Heart left ventricle (tissue), 16 donors: ENCODE measurements at regions not wholly inside any gene's neighbourhood (a gene's known extent, or its start where the extent isn't known, plus 50 kb on each side); places are given as distances from the start of the nearest gene placed in this dataset.
A peak's percentile ranks its signal among the peaks of the same experiment; 100 is the strongest.
"Not testable (repeated sequence)": the region's sequence is repeated elsewhere in the genome, so short reads cannot be mapped to it uniquely, and the experiment has no call there.

Source experiments
- ATAC-seq, 4 donors: fragments of 200-7000 bp; cut with Tn5 transposase; one replicate each; pipeline ENCODE4 v1.9.1; 2020 to 2022; ENCODE audit warnings: moderate library complexity in 4 of 4, mild to moderate bottlenecking in 3 of 4, moderate number of reproducible peaks in 1 of 4
- DNase-seq, 5 donors: peaks; one replicate each; pipeline ENCODE4 v3.0.0-alpha.2; 2020
- H3K27ac ChIP-seq, 12 donors: fragments of 200-600 bp; sonication (generic) in 4 of 12; one replicate each; pipeline versions ENCODE4 v1.5.0 to v1.8.0; 2016 to 2022; ENCODE audit warnings: mild to moderate bottlenecking in 2 of 12
- H3K27me3 ChIP-seq, 9 donors: fragments of 200-600 bp; sonication (generic) in 2 of 9; one replicate each; pipeline versions ENCODE4 v1.5.1 to v1.8.0; 2016 to 2022; ENCODE audit warnings: mild to moderate bottlenecking in 3 of 9
- H3K36me3 ChIP-seq, 9 donors: fragments of 200-600 bp; sonication (generic) in 2 of 9; one replicate each; pipeline versions ENCODE4 v1.5.0 to v1.8.0; 2018 to 2022; ENCODE audit warnings: mild to moderate bottlenecking in 2 of 9
- H3K4me1 ChIP-seq, 12 donors: fragments of 200-600 bp; sonication (generic) in 4 of 12; one replicate each; pipeline versions ENCODE4 v1.5.0 to v1.8.0; 2016 to 2022; ENCODE audit warnings: mild to moderate bottlenecking in 3 of 12
- H3K4me3 ChIP-seq, 12 donors: fragments of 200-600 bp; sonication (generic) in 4 of 12; one replicate each; pipeline versions ENCODE4 v1.5.0 to v1.8.0; 2017 to 2022; ENCODE audit warnings: mild to moderate bottlenecking in 9 of 12, moderate library complexity in 4 of 12
- H3K9me3 ChIP-seq, 12 donors: fragments of 200-600 bp; sonication (generic) in 4 of 12; one replicate each; pipeline versions ENCODE4 v1.5.0 to v1.8.0; 2016 to 2022; ENCODE audit warnings: mild to moderate bottlenecking in 1 of 12
- CTCF ChIP-seq, 12 donors: fragments of 200-600 bp; sonication (generic) in 4 of 12; IDR thresholded peaks; one replicate each; pipeline versions ENCODE4 v1.5.0 to v1.8.0; 2018 to 2022; ENCODE audit warnings: antibody characterized with exemption in 12 of 12, mild to moderate bottlenecking in 5 of 12
- POLR2A ChIP-seq, 2 donors: fragments of 450-650 bp; IDR thresholded peaks; one replicate each; pipeline ENCODE4 v1.6.1; 2017; ENCODE audit warnings: antibody characterized with exemption in 2 of 2, mild to moderate bottlenecking in 2 of 2, moderate library complexity in 2 of 2
- WGBS, 4 donors: extraction: QIAGEN DNeasy Blood & Tissue Kit in 2 of 4; methylation state at CpG; one replicate each; pipeline versions ENCODE4 v1.1.5 to v1.1.7; 2013 to 2018; 5-methylcytosine and 5-hydroxymethylcytosine counted together
- intact Hi-C, 10 donors: fragments of 100-400 bp; cut with DNase I; formaldehyde crosslinking; loops; one replicate each; pipeline versions ENCODE4 v1.11.1 to v1.14.2; 2022
- donor health status: ischemic (EF 13 %, LVEDD 7.1; RV severe dilation, severe dysfunction).
- donor health status: healthy with polysubstance abuse.
- donor health status: DM: no; HTN: yes; CAD: no.
- donor health status: DM: no; HTN: no; CAD: no.
- donor health status: ischemic (EF 25% LVEDD 6.9; RV normal size, moderate dysfunction).
- donor health status: ischemic (EF 25% LVEDD 5.7; RV mildly dilated, moderate dysfunction).
- donor health status: healthy.
- donor health status: DM: yes; HTN: yes; CAD: no.
- donor health status: ischemic (EF 35%, LVEDD 5.7; RV mildly dilated, moderate dysfunction).
- donor health status: nonischemic (EF 11% LVEDD 7.7; RV severe dilation, severe dysfunction).
- donor health status: DM: yes; HTN: yes; CAD: no.
- donor health status: PGD.
- donor health status: ischemic (EF 29% LVEDD 5.4; RV normal size, mild dysfunction).
- donor health status: nonischemic (EF 23%, LVEDD 6.1; RV moderate dilation, normal function).

- H3K27ac ChIP-seq = no peak overlapping the region
- intact Hi-C loops = no loop called here
- H3K27me3 ChIP-seq = no peaks in the 10 kb centered on the region
- 85 to 94% (median 91%) methylated on average over 2 of the region's 2 CpGs for WGBS, 4 donors
- DNase-seq (no peak), ATAC-seq (no peak)
- no peaks in the 10 kb centered on the region for H3K9me3 ChIP-seq
- H3K4me3 ChIP-seq = no peak overlapping the region
- peaks cover 0 to 31% (median 10%) of the 10 kb centered on the region in 12 donors for H3K4me1 ChIP-seq
- no peak for TF ChIP-seq POLR2A (IDR thresholded peaks at IDR 0.05)
- no peak for TF ChIP-seq CTCF (IDR thresholded peaks at IDR 0.05)
- H3K36me3 ChIP-seq = no peaks in the 10 kb centered on the region
Measured at GRCh38 chr5:56406838-56407237, 173.7 kb upstream of the ANKRD55 start.

- WGBS, 4 donors = 84 to 96% (median 95%) methylated on average over 1 of the region's 1 CpG
- TF ChIP-seq CTCF (IDR thresholded peaks at IDR 0.05) (no peak), POLR2A (IDR thresholded peaks at IDR 0.05) (no peak)
- no peak for DNase-seq
- ATAC-seq = no peak
- Histone ChIP-seq H3K9me3 (no peaks in the 10 kb centered on the region), H3K4me1 (peaks cover 0 to 31% (median 10%) of the 10 kb centered on the region in 12 donors), H3K27ac (no peak overlapping the region), H3K4me3 (no peak overlapping the region), H3K36me3 (no peaks in the 10 kb centered on the region), H3K27me3 (no peaks in the 10 kb centered on the region)
- intact Hi-C loops = no loop called here
Measured at GRCh38 chr5:56406221-56406620, 173.1 kb upstream of the ANKRD55 start.

GRCh38 chr5:56405116-56405908, 172.2 kb upstream of the ANKRD55 start:
- TF ChIP-seq POLR2A (IDR thresholded peaks at IDR 0.05) (no peak), CTCF (IDR thresholded peaks at IDR 0.05) (no peak)
- H3K27ac ChIP-seq = no peak overlapping the region
- H3K9me3 ChIP-seq = no peaks in the 10 kb centered on the region
- intact Hi-C loops = no loop called here
- H3K4me3 ChIP-seq = no peak overlapping the region
- H3K27me3 ChIP-seq = no peaks in the 10 kb centered on the region
- no peaks in the 10 kb centered on the region for H3K36me3 ChIP-seq
- peaks cover 0 to 31% (median 10%) of the 10 kb centered on the region in 12 donors for H3K4me1 ChIP-seq
- no peak for DNase-seq
- no peak for ATAC-seq
- 69 to 86% (median 77%) methylated on average over 4 of the region's 4 CpGs for WGBS, 4 donors

- Histone ChIP-seq H3K4me3 (no peak overlapping the region), H3K27me3 (no peaks in the 10 kb centered on the region), H3K4me1 (peaks cover 0 to 20% (median 6%) of the 10 kb centered on the region in 12 donors), H3K27ac (peak overlapping the region in 1 of 12 donors; percentile 26), H3K9me3 (no peaks in the 10 kb centered on the region), H3K36me3 (no peaks in the 10 kb centered on the region)
- DNase-seq = no peak
- WGBS, 4 donors = 52 to 58% (median 54%) methylated on average over 7 of the region's 7 CpGs
- TF ChIP-seq POLR2A (IDR thresholded peaks at IDR 0.05) (no peak), CTCF (IDR thresholded peaks at IDR 0.05) (no peak)
- intact Hi-C loops = no loop called here
- no peak for ATAC-seq
Measured at GRCh38 chr5:56402266-56403220, 169.4 kb upstream of the ANKRD55 start.

GRCh38 chr5:56397796-56398195, 164.7 kb upstream of the ANKRD55 start:
- H3K4me1 ChIP-seq = peaks cover 0 to 10% (median 6%) of the 10 kb centered on the region in 12 donors
- H3K4me3 ChIP-seq, H3K27me3 ChIP-seq, H3K27ac ChIP-seq, intact Hi-C loops, ATAC-seq, H3K36me3 ChIP-seq: not testable (repeated sequence)
- H3K9me3 ChIP-seq = peaks cover 0 to 43% (median 22%) of the 10 kb centered on the region in 12 donors
- 97 to 99% (median 98%) methylated on average over 6 to 24 of the region's 24 CpGs for WGBS, 4 donors
- DNase-seq = peak in 1 of 5 donors; percentile 22
